A549 (cell line): ENCODE measurements at regions not wholly inside any gene's neighbourhood (a gene's known extent, or its start where the extent isn't known, plus 50 kb on each side); places are given as distances from the start of the nearest gene placed in this dataset.

Source experiments
- BHLHE40 ChIP-seq: IDR thresholded peaks from 2 replicates; pipeline ENCODE4 v1.6.1; 2012; ENCODE audit warnings: low read depth, low read length, inconsistent platforms
- CHD4 ChIP-seq: fragments of 200-600 bp; sonication (generic); IDR thresholded peaks from 2 replicates; pipeline ENCODE4 v1.6.1; 2016; ENCODE audit warnings: antibody characterized with exemption, mild to moderate bottlenecking, borderline replicate concordance
- FOSL2 ChIP-seq, 2 experiments: fragments of 450-650 bp in 1 of 2; fragments of >200 bp in 1 of 2; sonication (Bioruptor Twin) in 1 of 2; formaldehyde crosslinking; IDR thresholded peaks; 2 replicates each; pipeline versions ENCODE4 v1.5.0 to v1.6.1; 2016 to 2020; ENCODE audit warnings: mild to moderate bottlenecking in 1 of 2, moderate library complexity in 1 of 2
- MAZ ChIP-seq: fragments of 150-350 bp; IDR thresholded peaks from 2 replicates; pipeline ENCODE4 v1.6.1; 2014; ENCODE audit warnings: antibody characterized with exemption, low read depth, low read length, borderline replicate concordance
- NFE2L2 ChIP-seq: fragments of 150-350 bp; conservative IDR thresholded peaks from 2 replicates; pipeline ENCODE4 v1.6.1; 2014; ENCODE audit warnings: low read length
- RARB ChIP-seq: fragments of 250-450 bp; sonication (Bioruptor Pico); IDR thresholded peaks from 2 replicates; pipeline ENCODE4 v1.8.0; 2021; ENCODE audit warnings: mild to moderate bottlenecking, moderate library complexity
- TF ChIP-seq, protein P1 (sequence below): fragments of >200 bp; sonication (Bioruptor Twin); formaldehyde crosslinking; IDR thresholded peaks from 3 replicates; pipeline ENCODE4 v1.5.1; 2016

DNA sequence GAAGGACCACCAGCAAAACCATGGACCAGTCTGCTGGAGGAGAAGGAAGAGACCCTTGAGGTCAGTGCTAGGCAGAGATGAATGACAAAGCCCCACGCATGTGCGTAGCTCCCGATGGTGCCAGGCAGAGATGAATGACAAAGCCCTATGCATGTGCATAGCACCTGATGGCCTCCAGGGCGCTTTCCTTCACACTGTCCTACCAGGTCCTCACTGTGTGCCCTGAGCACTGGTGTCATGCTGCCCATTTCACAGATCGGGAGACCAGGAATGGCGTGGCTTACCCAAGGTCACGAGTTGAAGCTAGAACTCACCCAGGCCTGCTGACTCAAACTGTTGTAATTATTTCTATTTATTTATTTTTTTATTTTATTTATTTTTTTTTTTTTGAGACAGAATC, 149.6 kb downstream of the KATNIP start:
- TF ChIP-seq RARB (CRISPR knock-in tag) (no peak), NFE2L2 (no peak), MAZ (no peak), FOSL2 (IDR thresholded peaks at IDR 0.05) (no peak), FOSL2 (CRISPR knock-in tag; IDR thresholded peaks at IDR 0.05) (no peak), BHLHE40 (no peak), CHD4 (no peak)
- TF ChIP-seq, protein P1, sequence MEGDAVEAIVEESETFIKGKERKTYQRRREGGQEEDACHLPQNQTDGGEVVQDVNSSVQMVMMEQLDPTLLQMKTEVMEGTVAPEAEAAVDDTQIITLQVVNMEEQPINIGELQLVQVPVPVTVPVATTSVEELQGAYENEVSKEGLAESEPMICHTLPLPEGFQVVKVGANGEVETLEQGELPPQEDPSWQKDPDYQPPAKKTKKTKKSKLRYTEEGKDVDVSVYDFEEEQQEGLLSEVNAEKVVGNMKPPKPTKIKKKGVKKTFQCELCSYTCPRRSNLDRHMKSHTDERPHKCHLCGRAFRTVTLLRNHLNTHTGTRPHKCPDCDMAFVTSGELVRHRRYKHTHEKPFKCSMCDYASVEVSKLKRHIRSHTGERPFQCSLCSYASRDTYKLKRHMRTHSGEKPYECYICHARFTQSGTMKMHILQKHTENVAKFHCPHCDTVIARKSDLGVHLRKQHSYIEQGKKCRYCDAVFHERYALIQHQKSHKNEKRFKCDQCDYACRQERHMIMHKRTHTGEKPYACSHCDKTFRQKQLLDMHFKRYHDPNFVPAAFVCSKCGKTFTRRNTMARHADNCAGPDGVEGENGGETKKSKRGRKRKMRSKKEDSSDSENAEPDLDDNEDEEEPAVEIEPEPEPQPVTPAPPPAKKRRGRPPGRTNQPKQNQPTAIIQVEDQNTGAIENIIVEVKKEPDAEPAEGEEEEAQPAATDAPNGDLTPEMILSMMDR, result no peak
